GM21423 (cell line): ENCODE measurements at regions not wholly inside any gene's neighbourhood (a gene's known extent, or its start where the extent isn't known, plus 50 kb on each side); places are given as distances from the start of the nearest gene placed in this dataset.
"Not testable (repeated sequence)": the region's sequence is repeated elsewhere in the genome, so short reads cannot be mapped to it uniquely, and the experiment has no call there.

ENCODE experiments used
- ATAC-seq: cut with Tn5 transposase; IDR thresholded peaks from one replicate; pipeline ENCODE4 v1.9.1; 2021; ENCODE audit warnings: mild to moderate bottlenecking, moderate library complexity; ENCODE audit not compliant: unreplicated experiment

- ATAC-seq: no peak
Observed at GRCh38 chr4:189547559-189547958, 393.1 kb upstream of the FRG1 start.

- ATAC-seq: no peak
Observed at GRCh38 chr4:189548484-189549125, 392.1 kb upstream of the FRG1 start.

- ATAC-seq: not testable (repeated sequence)
Observed at GRCh38 chr4:189551931-189552670, 388.6 kb upstream of the FRG1 start.

- not testable (repeated sequence) for ATAC-seq
Observed at GRCh38 chr4:189560605-189561004, 380.1 kb upstream of the FRG1 start.

- ATAC-seq: not testable (repeated sequence)
Observed at GRCh38 chr4:189563751-189564150, 376.9 kb upstream of the FRG1 start.

GRCh38 chr4:189566271-189566670 lies 374.4 kb upstream of the FRG1 start:
- not testable (repeated sequence) for ATAC-seq

GRCh38 chr4:189566900-189567299 lies 373.8 kb upstream of the FRG1 start:
- not testable (repeated sequence) for ATAC-seq

- not testable (repeated sequence) for ATAC-seq
Observed at GRCh38 chr4:189579645-189580044, 361.0 kb upstream of the FRG1 start.

GRCh38 chr4:189586908-189587632 lies 353.6 kb upstream of the FRG1 start:
- not testable (repeated sequence) for ATAC-seq

- not testable (repeated sequence) for ATAC-seq
Observed at GRCh38 chr4:189589201-189589600, 351.5 kb upstream of the FRG1 start.

- no peak for ATAC-seq
Observed at GRCh38 chr4:189592890-189593289, 347.8 kb upstream of the FRG1 start.

- ATAC-seq: no peak
Observed at GRCh38 chr4:189597341-189597740, 343.3 kb upstream of the FRG1 start.

GRCh38 chr4:189600264-189600663 lies 340.4 kb upstream of the FRG1 start:
- no peak for ATAC-seq

GRCh38 chr4:189600718-189601435 lies 339.8 kb upstream of the FRG1 start:
- ATAC-seq: no peak

- not testable (repeated sequence) for ATAC-seq
Observed at GRCh38 chr4:189602827-189603226, 337.8 kb upstream of the FRG1 start.

GRCh38 chr4:189610571-189610970 lies 330.1 kb upstream of the FRG1 start:
- not testable (repeated sequence) for ATAC-seq

- ATAC-seq: no peak
Observed at GRCh38 chr4:189613207-189613606, 327.5 kb upstream of the FRG1 start.

GRCh38 chr4:189615217-189615663 lies 325.4 kb upstream of the FRG1 start:
- no peak for ATAC-seq

GRCh38 chr4:189617741-189618140 lies 322.9 kb upstream of the FRG1 start:
- not testable (repeated sequence) for ATAC-seq

- ATAC-seq: not testable (repeated sequence)
Observed at GRCh38 chr4:189619441-189620250, 321.0 kb upstream of the FRG1 start.
